ES-I3 (cell line): ENCODE measurements at regions not wholly inside any gene's neighbourhood (a gene's known extent, or its start where the extent isn't known, plus 50 kb on each side); places are given as distances from the start of the nearest gene placed in this dataset.

Source experiments
- H3K36me3 ChIP-seq: 2 replicates; pipeline ENCODE4 v1.6.1; 2013; ENCODE audit warnings: mild to moderate bottlenecking, low read length, control low read depth, moderate library complexity; ENCODE audit not compliant: insufficient read depth
- H3K4me1 ChIP-seq: 2 replicates; pipeline ENCODE4 v1.6.1; 2013; ENCODE audit warnings: mild to moderate bottlenecking, control low read depth, low read length; ENCODE audit not compliant: insufficient read depth
- H3K9ac ChIP-seq: 2 replicates; pipeline ENCODE4 v1.6.1; 2013; ENCODE audit warnings: low read depth, mild to moderate bottlenecking, low read length, moderate library complexity
- H3K9me3 ChIP-seq: 2 replicates; pipeline ENCODE4 v1.6.1; 2013; ENCODE audit warnings: mild to moderate bottlenecking, low read length, moderate library complexity; ENCODE audit not compliant: control insufficient read depth, insufficient read depth

DNA sequence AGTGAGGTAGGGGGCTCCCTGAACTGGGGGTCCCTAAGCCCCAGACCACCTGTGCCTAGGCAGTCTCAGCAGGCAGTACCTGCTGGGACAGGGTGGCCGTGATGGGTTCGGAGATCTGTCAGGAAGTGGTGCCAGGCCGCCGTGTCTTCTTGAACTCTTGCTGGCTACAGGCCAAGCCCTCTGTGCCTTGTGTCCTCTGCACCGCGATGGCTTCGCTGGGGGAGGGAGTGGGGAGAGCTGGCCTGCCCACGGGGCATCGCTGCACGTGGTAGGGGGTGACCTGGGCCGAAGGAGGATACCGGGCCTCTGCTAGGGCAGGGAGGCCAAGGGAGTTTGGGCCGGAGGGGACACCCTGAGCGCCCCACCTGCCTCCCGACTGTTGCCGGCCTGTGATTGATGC, 96.7 kb upstream of the NKX1-1 start:
- Histone ChIP-seq H3K9me3 (no peaks in the 10 kb centered on the region), H3K36me3 (no peaks in the 10 kb centered on the region), H3K9ac (no peak overlapping the region), H3K4me1 (no peaks in the 10 kb centered on the region)

DNA sequence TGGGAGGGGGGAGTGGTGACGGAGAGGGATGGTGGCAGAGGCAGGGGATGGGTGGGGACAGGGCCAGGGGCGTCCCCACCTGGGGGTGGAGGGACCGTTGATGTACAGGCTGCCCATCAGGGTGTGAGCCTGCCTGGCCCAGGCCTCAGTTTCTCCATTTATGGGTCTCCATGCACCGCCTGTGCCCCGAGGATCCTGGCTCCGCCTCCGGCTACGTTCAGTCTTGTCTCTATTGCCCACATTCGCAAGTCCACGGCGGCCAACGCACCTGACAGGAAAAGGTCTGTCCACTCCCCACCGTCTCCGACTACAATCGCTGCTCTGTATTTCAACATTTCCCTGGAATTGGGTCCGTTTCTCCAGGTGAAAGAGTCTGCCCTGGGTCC, 96.3 kb upstream of the NKX1-1 start:
- Histone ChIP-seq H3K36me3 (no peaks in the 10 kb centered on the region), H3K9ac (no peak overlapping the region), H3K9me3 (no peaks in the 10 kb centered on the region), H3K4me1 (no peaks in the 10 kb centered on the region)

- Histone ChIP-seq H3K36me3 (no peaks in the 10 kb centered on the region), H3K9ac (no peak overlapping the region), H3K9me3 (no peaks in the 10 kb centered on the region), H3K4me1 (no peaks in the 10 kb centered on the region)
Measured at GRCh38 chr4:1501754-1502500, 95.7 kb upstream of the NKX1-1 start.

- no peaks in the 10 kb centered on the region for H3K9me3 ChIP-seq
- no peaks in the 10 kb centered on the region for H3K4me1 ChIP-seq
- no peak overlapping the region for H3K9ac ChIP-seq
- no peaks in the 10 kb centered on the region for H3K36me3 ChIP-seq
Measured at GRCh38 chr4:1500966-1501753, 94.9 kb upstream of the NKX1-1 start.

DNA sequence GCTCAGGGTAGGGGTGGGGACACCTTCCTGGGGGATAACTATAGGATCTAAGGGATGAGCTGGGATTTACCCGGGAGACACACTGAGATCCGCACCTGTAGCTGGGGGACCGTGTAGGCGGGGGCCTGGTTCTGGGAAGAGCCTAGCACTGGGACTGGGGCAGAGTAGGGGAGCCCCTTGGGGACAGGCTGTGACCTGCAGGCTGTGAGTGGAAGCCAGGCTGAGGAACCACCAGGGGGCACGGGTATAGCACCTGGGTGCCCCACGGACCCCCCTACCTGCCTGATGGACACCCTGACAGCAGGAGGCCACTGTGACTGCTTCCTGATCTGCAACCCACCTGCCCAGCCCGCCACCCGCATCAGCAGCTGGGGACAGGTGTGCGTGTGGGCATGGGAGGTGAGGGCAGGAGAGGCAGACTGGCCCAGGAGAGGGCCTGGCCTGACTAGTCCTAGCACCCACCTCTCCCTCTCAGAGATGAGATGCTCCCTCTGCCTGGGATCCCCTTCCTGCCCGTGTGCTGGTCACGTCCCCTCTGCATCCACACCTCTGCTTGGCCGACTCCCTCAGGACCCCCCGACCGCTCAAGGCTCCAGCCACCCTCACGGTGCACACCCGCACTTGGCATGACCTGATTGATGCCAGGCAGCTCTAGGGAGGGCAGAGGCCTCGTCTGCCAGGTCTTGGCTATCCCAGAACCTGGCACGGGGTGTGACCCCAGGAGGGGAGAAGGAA, 94.2 kb upstream of the NKX1-1 start:
- Histone ChIP-seq H3K4me1 (no peaks in the 10 kb centered on the region), H3K9me3 (no peaks in the 10 kb centered on the region), H3K36me3 (no peaks in the 10 kb centered on the region), H3K9ac (no peak overlapping the region)

- Histone ChIP-seq H3K9me3 (no peaks in the 10 kb centered on the region), H3K36me3 (no peaks in the 10 kb centered on the region), H3K4me1 (no peaks in the 10 kb centered on the region), H3K9ac (no peak overlapping the region)
Measured at GRCh38 chr4:1499465-1499864, 93.2 kb upstream of the NKX1-1 start.

GRCh38 chr4:1497189-1497801, 91.1 kb upstream of the NKX1-1 start:
- Histone ChIP-seq H3K36me3 (no peaks in the 10 kb centered on the region), H3K9me3 (no peaks in the 10 kb centered on the region), H3K4me1 (no peaks in the 10 kb centered on the region), H3K9ac (no peak overlapping the region)

DNA sequence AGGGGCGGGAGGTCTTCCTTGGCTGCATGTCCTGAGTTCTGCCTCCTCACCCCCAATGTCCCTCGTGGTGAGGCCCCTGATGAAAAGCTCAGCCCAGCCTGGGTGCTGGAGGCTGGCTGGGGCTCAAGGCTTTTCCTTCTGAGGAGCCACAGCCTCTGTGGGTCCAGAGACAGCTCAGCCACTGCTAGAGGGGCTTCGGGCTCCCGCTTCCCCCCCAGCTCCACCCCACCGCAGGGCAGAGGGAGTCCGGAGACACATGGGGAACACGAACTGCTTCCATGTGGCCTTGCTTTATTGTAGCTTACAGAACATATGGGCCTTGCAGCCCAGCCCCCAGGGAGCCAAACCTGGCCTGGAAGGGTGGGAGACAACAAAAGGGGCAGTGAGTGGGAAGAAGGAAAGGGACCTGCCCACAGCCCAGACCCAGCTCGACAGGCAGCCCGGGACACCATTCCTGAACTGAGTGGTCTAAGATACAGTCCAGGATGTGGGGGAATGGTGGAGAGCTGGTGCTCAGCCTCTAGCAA, 89.9 kb upstream of the NKX1-1 start:
- no peak overlapping the region for H3K9ac ChIP-seq
- no peaks in the 10 kb centered on the region for H3K36me3 ChIP-seq
- no peaks in the 10 kb centered on the region for H3K9me3 ChIP-seq
- no peaks in the 10 kb centered on the region for H3K4me1 ChIP-seq

DNA sequence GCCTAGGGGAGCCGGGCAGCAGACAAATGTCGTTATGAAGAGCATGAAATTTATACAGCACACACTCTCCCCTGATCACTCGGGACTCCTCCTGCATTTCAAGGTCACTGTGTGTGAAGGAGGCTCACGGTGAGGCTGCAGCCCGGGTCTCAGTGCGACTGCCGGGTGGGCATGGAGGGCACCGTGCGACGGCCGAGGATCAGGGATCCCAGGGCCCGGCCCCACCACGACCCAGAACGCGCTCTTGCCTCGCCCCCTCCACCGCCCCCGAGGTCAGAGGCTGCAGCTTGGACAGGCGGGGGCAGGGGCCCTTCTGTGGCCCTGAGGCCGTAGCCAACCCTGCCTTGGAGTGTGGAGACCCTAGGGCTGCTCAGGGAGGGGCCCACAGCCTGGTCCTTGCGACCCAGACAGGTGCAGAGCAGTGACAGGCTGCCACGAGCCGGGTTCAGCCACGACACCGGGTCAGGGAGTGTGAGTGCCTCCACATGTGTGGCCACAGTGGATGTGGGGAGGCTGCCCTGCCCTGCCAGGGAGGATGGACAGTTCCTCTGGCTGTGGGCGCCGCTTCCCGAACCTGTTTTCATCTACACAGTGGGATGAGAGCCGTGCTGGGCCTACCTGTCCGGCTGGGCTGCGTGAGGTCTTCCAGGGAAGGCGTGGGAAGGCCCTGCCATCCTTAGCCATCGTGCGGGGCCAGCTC, 89.3 kb upstream of the NKX1-1 start:
- Histone ChIP-seq H3K4me1 (no peaks in the 10 kb centered on the region), H3K9me3 (no peaks in the 10 kb centered on the region), H3K9ac (no peak overlapping the region), H3K36me3 (no peaks in the 10 kb centered on the region)

DNA sequence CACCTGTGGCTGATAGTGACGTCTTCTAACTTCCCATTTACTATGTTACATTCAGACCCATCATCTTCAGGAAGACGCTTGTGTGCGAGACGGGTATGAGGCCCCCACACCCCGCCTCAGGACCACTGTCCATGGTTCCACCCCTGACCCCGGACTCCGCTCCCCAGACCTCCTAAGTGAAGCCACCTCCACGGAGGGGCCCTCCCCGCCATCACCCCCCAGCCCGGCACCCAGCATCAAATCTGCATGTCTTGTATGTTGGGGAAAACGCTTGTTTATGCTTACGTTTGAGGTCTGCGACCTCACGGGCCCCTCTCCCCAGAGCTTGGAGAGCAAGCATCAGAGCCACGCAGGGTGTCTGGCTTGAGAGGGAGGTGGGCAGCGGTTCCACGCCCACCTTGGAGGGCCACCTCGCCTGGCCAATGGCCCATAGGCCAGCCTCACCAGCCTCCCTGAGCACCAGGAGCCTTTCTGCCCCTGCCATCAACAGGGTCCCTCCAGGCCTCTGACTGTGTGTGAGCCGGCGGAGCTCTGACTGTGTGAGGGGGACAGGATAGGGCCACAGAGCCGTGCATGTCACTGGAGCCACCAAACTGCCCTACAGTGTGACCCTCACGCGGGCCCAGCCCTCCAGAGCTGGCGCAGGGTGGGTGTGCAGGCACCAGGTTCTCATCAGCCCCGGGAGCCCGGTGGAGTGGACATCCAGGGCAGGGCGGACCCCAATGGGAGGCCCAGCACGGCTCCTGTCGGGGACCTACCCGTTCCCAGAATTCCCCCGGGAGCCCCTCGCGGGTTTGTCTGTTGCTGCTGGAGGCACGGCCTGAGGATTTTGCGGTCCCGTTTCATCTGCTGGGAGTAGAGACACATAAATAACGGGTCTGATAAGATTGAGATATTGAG, 88.4 kb upstream of the NKX1-1 start:
- Histone ChIP-seq H3K4me1 (no peaks in the 10 kb centered on the region), H3K36me3 (no peaks in the 10 kb centered on the region), H3K9me3 (no peaks in the 10 kb centered on the region), H3K9ac (no peak overlapping the region)

GRCh38 chr4:1493540-1494287, 87.5 kb upstream of the NKX1-1 start:
- no peaks in the 10 kb centered on the region for H3K4me1 ChIP-seq
- no peaks in the 10 kb centered on the region for H3K36me3 ChIP-seq
- no peak overlapping the region for H3K9ac ChIP-seq
- no peaks in the 10 kb centered on the region for H3K9me3 ChIP-seq

GRCh38 chr4:1492651-1493539, 86.7 kb upstream of the NKX1-1 start:
- Histone ChIP-seq H3K4me1 (no peaks in the 10 kb centered on the region), H3K9ac (no peak overlapping the region), H3K9me3 (no peaks in the 10 kb centered on the region), H3K36me3 (no peaks in the 10 kb centered on the region)
